ENCODE measurements at regions not wholly inside any gene's neighbourhood (a gene's known extent, or its start where the extent isn't known, plus 50 kb on each side); places are given as distances from the start of the nearest gene placed in this dataset.

GRCh38 chr11:88402192-88402715 is 64.7 kb upstream of the CTSC start:
- ATAC-seq (no peak), FAIRE-seq (no peak), DNase-seq (ENCODE audit: extremely low read depth in 1 of 4, low spot score in 3 of 4) (no peak)
- 0 out of 2 replicates have a peak overlapping the region, but pooled peaks have one; percentile 11 for H2AFZ ChIP-seq (ENCODE audit: low read depth, low read length)
- H3K9me3 ChIP-seq (replicated peaks; ENCODE audit: control insufficient read depth, insufficient read depth, low read depth, low read length) = no peaks in the 10 kb centered on the region
- CTCF ChIA-PET (ENCODE audit: low intra/inter-chr PET ratio) = no interaction called here
- H3K4me2 ChIP-seq (ENCODE audit: insufficient read depth, low read length) = no peak overlapping the region
- BruUV-seq (replicated peaks) = no TSS peak
- no peaks in the 10 kb centered on the region for H4K20me1 ChIP-seq (replicated peaks; ENCODE audit: control insufficient read depth, insufficient read depth, low read length)
- 28% methylated on average over 2 of the region's 2 CpGs for WGBS (ENCODE audit: insufficient coverage, low coverage, missing lambda C conversion rate)
- H3K9me1 ChIP-seq (ENCODE audit: control insufficient read depth, insufficient read depth, low read length) = no peaks in the 10 kb centered on the region
- H3K79me2 ChIP-seq (ENCODE audit: control insufficient read depth, insufficient read depth, low read length) = no peaks in the 10 kb centered on the region
- H3K9ac ChIP-seq (ENCODE audit: insufficient read depth in 1 of 2, low read depth in 2 of 2, low read length in 2 of 2) = no peak overlapping the region
- no peaks in the 10 kb centered on the region for H3K36me3 ChIP-seq (ENCODE audit: control insufficient read depth, insufficient read depth, low read length)
- POLR2A ChIA-PET = interaction anchor here (1.2 kb wide), 1 partner anchor 14 kb away, joined by 3 read pairs; no protein-coding TSS in a partner anchor
- TF ChIP-seq FOSL1 (tag; conservative IDR thresholded peaks at IDR 0.05) (peak; percentile 21; the same call in 1 of the 2 replicates), GTF2A2 (tag; IDR thresholded peaks at IDR 0.05) (no peak), PRDM10 (IDR thresholded peaks at IDR 0.05; ENCODE audit: partially characterized antibody) (peak; percentile 58), ZFPM2 (CRISPR knock-in tag; IDR thresholded peaks at IDR 0.05) (no peak), ATF3 (IDR thresholded peaks at IDR 0.05) (0 out of 2 replicates have a peak, but pooled peaks have one; percentile 12), ATF3 (CRISPR knock-in tag; conservative IDR thresholded peaks at IDR 0.05) (no peak), CEBPG (CRISPR knock-in tag; IDR thresholded peaks at IDR 0.05) (no peak), CEBPG (tag; conservative IDR thresholded peaks at IDR 0.05 in 1 of 2, IDR thresholded peaks at IDR 0.05 in 1 of 2) (peak in 1 of 2 experiments; percentile 26; a peak in 1 of 4 replicates), ZBTB34 (CRISPR knock-in tag; IDR thresholded peaks at IDR 0.05) (no peak), SPI1 (IDR thresholded peaks at IDR 0.05; ENCODE audit: borderline replicate concordance, low read depth, low read length) (peak; percentile 72; the same call in 1 of the 2 replicates)
- H3K4me1 ChIP-seq (replicated peaks in 1 of 2; ENCODE audit: control insufficient read depth in 2 of 2, insufficient read depth in 2 of 2, low read length in 2 of 2) = no peaks in the 10 kb centered on the region; a peak in 1 of 5 replicates
- H3K27me3 ChIP-seq (ENCODE audit: control insufficient read depth in 2 of 2, insufficient read depth in 2 of 2, low read length in 2 of 2) = no peaks in the 10 kb centered on the region
- intact Hi-C loops (cut with micrococcal nuclease) = no loop called here
- H3K27ac ChIP-seq (ENCODE audit: extremely low read depth, low read depth, low read length) = no peak overlapping the region
- H3K4me3 ChIP-seq = no peak overlapping the region
- in situ Hi-C loops (cut with MboI) = no loop called here
